ENCODE measurements at regions not wholly inside any gene's neighbourhood (a gene's known extent, or its start where the extent isn't known, plus 50 kb on each side); places are given as distances from the start of the nearest gene placed in this dataset.

GRCh38 chr7:81339946-81340345 is 421.1 kb upstream of the SEMA3C start:
- Histone ChIP-seq H3K9me3 (ENCODE audit: low read length) (no peaks in the 10 kb centered on the region), H2AFZ (ENCODE audit: low read length) (no peak overlapping the region), H3K27me3 (ENCODE audit: control insufficient read depth in 1 of 2, insufficient read depth in 2 of 2, low read length in 2 of 2) (no peaks in the 10 kb centered on the region), H4K20me1 (ENCODE audit: insufficient read depth, low read length) (no peaks in the 10 kb centered on the region), H3K4me1 (ENCODE audit: insufficient read depth, low read length) (no peaks in the 10 kb centered on the region), H3K9ac (ENCODE audit: insufficient read depth, low read depth, low read length) (no peak overlapping the region), H3K79me2 (ENCODE audit: insufficient read depth, low read length) (no peaks in the 10 kb centered on the region), H3K27ac (ENCODE audit: extremely low read length, insufficient read depth, low read length) (no peak overlapping the region), H3K4me2 (ENCODE audit: low read depth, low read length) (no peak overlapping the region), H3K4me3 (replicated peaks in 1 of 3; ENCODE audit: insufficient read depth in 1 of 3, low read depth in 2 of 3, low read length in 3 of 3) (no peak overlapping the region), H3K36me3 (replicated peaks in 1 of 2; ENCODE audit: control insufficient read depth in 1 of 2, insufficient read depth in 2 of 2, low read length in 2 of 2) (no peaks in the 10 kb centered on the region)
- POLR2A ChIA-PET = no interaction called here
- BruUV-seq (replicated peaks) = no TSS peak
- 1% methylated on average over 2 of the region's 2 CpGs for WGBS (ENCODE audit: low lambda C conversion rate)
- TF ChIP-seq ZNF205 (CRISPR knock-in tag; IDR thresholded peaks at IDR 0.05) (no peak), GMEB1 (CRISPR knock-in tag; IDR thresholded peaks at IDR 0.05; ENCODE audit: borderline replicate concordance) (no peak), POLR2AphosphoS2 (IDR thresholded peaks at IDR 0.05; ENCODE audit: low read depth, low read length) (no peak), ZNF274 (CRISPR knock-in tag; IDR thresholded peaks at IDR 0.05) (no peak), TRIM24 (CRISPR knock-in tag; IDR thresholded peaks at IDR 0.05) (no peak), ZFP1 (CRISPR knock-in tag; IDR thresholded peaks at IDR 0.05) (no peak), HNF4A (CRISPR knock-in tag; IDR thresholded peaks at IDR 0.05) (no peak), ZSCAN22 (CRISPR knock-in tag; IDR thresholded peaks at IDR 0.05) (no peak), PHB2 (IDR thresholded peaks at IDR 0.05; ENCODE audit: partially characterized antibody) (no peak), SMAD1 (CRISPR knock-in tag; IDR thresholded peaks at IDR 0.05; ENCODE audit: borderline replicate concordance, low read depth) (no peak), ZBTB8A (CRISPR knock-in tag; IDR thresholded peaks at IDR 0.05; ENCODE audit: borderline replicate concordance, low read depth) (no peak), SRSF4 (IDR thresholded peaks at IDR 0.05; ENCODE audit: low read depth, low read length, poor library complexity, severe bottlenecking) (no peak), HMG20B (CRISPR knock-in tag; conservative IDR thresholded peaks at IDR 0.05) (no peak), SATB2 (CRISPR knock-in tag; IDR thresholded peaks at IDR 0.05) (no peak), ATF3 (CRISPR knock-in tag; IDR thresholded peaks at IDR 0.05) (no peak), ZNF224 (CRISPR knock-in tag; IDR thresholded peaks at IDR 0.05) (no peak), ZNF780A (CRISPR knock-in tag; IDR thresholded peaks at IDR 0.05) (no peak), IRF9 (CRISPR knock-in tag; IDR thresholded peaks at IDR 0.05; ENCODE audit: borderline replicate concordance) (no peak), SP2 (CRISPR knock-in tag; IDR thresholded peaks at IDR 0.05) (no peak)
- intact Hi-C loops (cut with micrococcal nuclease; ENCODE audit: unreplicated experiment) = no loop called here
- no peak for ATAC-seq
- no peak for FAIRE-seq
- CTCF ChIA-PET (ENCODE audit: low intra/inter-chr PET ratio, low total read pairs) = no interaction called here
- no peak for DNase-seq (ENCODE audit: low spot score)
- in situ Hi-C loops (cut with HindIII; ENCODE audit: extremely low pct_ligation_motif_present, low pct_unique_long_range_greater_than_20kb) = no loop called here

Data from HepG2 (cell line).